Superior temporal gyrus (tissue), 1 donor: ENCODE measurements at regions not wholly inside any gene's neighbourhood (a gene's known extent, or its start where the extent isn't known, plus 50 kb on each side); places are given as distances from the start of the nearest gene placed in this dataset.

ENCODE experiments used
- DNase-seq: peaks from one replicate; pipeline ENCODE4 v3.0.0-alpha.2; 2016; ENCODE audit errors: extremely low spot score

- DNase-seq: no peak
These were observed 164.0 kb upstream of the RAD23B start for GRCh38 chr9:107118863-107119624.

- no peak for DNase-seq
These were observed 163.3 kb upstream of the RAD23B start for GRCh38 chr9:107119735-107120134.

GRCh38 chr9:107123389-107123788, 159.7 kb upstream of the RAD23B start:
- no peak for DNase-seq

GRCh38 chr9:107127608-107128007, 155.5 kb upstream of the RAD23B start:
- no peak for DNase-seq

GRCh38 chr9:107131108-107131799, 151.8 kb upstream of the RAD23B start:
- DNase-seq: no peak

GRCh38 chr9:107136296-107136695, 146.8 kb upstream of the RAD23B start:
- no peak for DNase-seq

- DNase-seq: peak; percentile 73
These were observed 145.4 kb upstream of the RAD23B start for GRCh38 chr9:107137495-107138202.

GRCh38 chr9:107138261-107138992, 144.7 kb upstream of the RAD23B start:
- DNase-seq: no peak

- DNase-seq: no peak
These were observed 141.1 kb upstream of the RAD23B start for GRCh38 chr9:107141967-107142366.

- no peak for DNase-seq
These were observed 140.6 kb upstream of the RAD23B start for GRCh38 chr9:107142430-107142829.

GRCh38 chr9:107142896-107143603, 140.0 kb upstream of the RAD23B start:
- DNase-seq: peak; percentile 66

- no peak for DNase-seq
These were observed 138.6 kb upstream of the RAD23B start for GRCh38 chr9:107144475-107144874.

- DNase-seq: no peak
These were observed 135.9 kb upstream of the RAD23B start for GRCh38 chr9:107147134-107147533.

- DNase-seq: no peak
These were observed 134.9 kb upstream of the RAD23B start for GRCh38 chr9:107148216-107148615.

- DNase-seq: no peak
These were observed 133.3 kb upstream of the RAD23B start for GRCh38 chr9:107149756-107150155.

- no peak for DNase-seq
These were observed 129.7 kb upstream of the RAD23B start for GRCh38 chr9:107153336-107153735.

- DNase-seq: no peak
These were observed 128.8 kb upstream of the RAD23B start for GRCh38 chr9:107154291-107154690.

GRCh38 chr9:107154766-107155165, 128.3 kb upstream of the RAD23B start:
- DNase-seq: no peak

- DNase-seq: no peak
These were observed 127.7 kb upstream of the RAD23B start for GRCh38 chr9:107155244-107155817.

- DNase-seq: peak; percentile 65
These were observed 124.8 kb upstream of the RAD23B start for GRCh38 chr9:107158321-107158720.

- DNase-seq: no peak
These were observed 121.7 kb upstream of the RAD23B start for GRCh38 chr9:107161338-107161737.
